ENCODE measurements at regions not wholly inside any gene's neighbourhood (a gene's known extent, or its start where the extent isn't known, plus 50 kb on each side); places are given as distances from the start of the nearest gene placed in this dataset.

- TF ChIP-seq CTCF (conservative IDR thresholded peaks at IDR 0.05) (no peak), EZH2 (IDR thresholded peaks at IDR 0.05; ENCODE audit: low read depth) (no peak)
Observed at GRCh38 chr2:42900289-42900891, 108.0 kb upstream of the HAAO start.

Measured in PC-9 (cell line).